H54 (cell line): ENCODE measurements at regions not wholly inside any gene's neighbourhood (a gene's known extent, or its start where the extent isn't known, plus 50 kb on each side); places are given as distances from the start of the nearest gene placed in this dataset.

ENCODE experiments used
- DNase-seq: peaks from one replicate; pipeline ENCODE4 v3.0.0; 2011; ENCODE audit warnings: low spot score, mixed read lengths; ENCODE audit not compliant: insufficient read length
- FAIRE-seq: peaks from 3 replicates; lab custom pipeline; 2011; peaks lifted over from hg19 to GRCh38; lab: Jason Lieb, UNC
- POLR2A ChIP-seq: IDR thresholded peaks from 2 replicates; pipeline ENCODE4 v1.6.1; 2011; ENCODE audit warnings: low read depth, mild to moderate bottlenecking, low read length

DNA sequence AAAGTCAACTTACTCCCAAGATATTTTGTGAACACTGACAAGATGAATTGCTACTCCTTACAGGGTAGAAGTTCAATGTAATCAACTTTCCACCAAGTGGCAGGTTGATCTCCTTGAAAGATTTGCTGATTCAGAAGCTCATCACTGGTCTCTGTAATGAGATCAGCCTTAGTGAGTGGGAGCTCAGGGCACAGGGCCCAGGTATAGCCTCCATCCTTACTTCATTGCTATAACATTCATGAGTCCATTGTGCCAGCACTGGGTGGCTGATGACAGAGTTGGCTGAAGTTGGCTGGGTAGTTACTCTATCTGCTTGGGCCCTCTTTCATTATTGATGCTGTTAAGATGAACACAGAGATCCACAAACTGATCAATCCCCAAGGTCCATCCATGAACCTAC is 379.0 kb downstream of the IRS1 start:
- DNase-seq (no peak), FAIRE-seq (no peak)
- TF ChIP-seq POLR2A: no peak

DNA sequence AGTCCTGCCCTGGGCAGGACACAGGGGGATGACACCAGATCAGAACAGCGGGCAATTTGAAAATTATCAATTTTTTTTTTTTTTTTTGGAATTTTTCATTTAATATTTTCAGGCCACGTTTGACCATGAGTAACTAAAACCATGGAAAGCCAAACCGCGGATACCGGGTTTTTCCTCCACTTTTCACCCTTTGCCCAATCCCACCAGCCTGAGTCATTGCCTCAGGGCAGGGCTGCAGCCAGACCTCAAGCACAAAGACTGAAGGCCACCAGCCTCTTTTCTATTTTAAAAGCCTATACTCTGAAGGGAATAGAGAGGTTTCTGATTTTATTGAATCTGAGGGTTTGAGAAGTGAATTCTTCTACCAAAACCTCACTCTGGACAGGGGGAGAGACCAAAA is 381.1 kb downstream of the IRS1 start:
- FAIRE-seq: no peak
- DNase-seq: no peak
- TF ChIP-seq POLR2A: no peak

DNA sequence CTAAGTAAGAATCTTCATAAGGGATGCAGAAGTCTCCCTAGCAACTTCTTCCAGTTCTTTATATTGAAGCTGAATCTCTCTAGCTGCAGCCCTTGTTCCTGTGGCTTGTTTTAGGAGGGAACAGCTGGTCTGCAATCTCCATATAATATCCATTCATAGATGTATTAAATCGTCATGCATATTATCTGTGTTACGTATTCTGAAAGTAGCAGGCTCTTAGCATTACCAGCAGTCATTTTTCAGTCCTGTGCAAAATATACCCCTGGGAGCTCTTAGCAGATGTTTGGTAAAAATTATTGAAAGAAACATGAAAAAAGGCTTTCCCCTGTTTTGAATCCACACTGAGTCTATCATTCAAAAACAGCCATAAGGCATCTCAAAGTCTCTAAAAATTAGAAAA is 385.3 kb downstream of the IRS1 start:
- no peak for TF ChIP-seq POLR2A
- FAIRE-seq: no peak
- no peak for DNase-seq

GRCh38 chr2:226413498-226414130 is 386.0 kb downstream of the IRS1 start:
- TF ChIP-seq POLR2A: no peak
- peak; percentile 33 for FAIRE-seq
- no peak for DNase-seq

GRCh38 chr2:226411727-226412360 is 387.8 kb downstream of the IRS1 start:
- FAIRE-seq (peak; percentile 84), DNase-seq (peak; percentile 13)
- no peak for TF ChIP-seq POLR2A

GRCh38 chr2:226411205-226411604 is 388.4 kb downstream of the IRS1 start:
- FAIRE-seq (no peak), DNase-seq (no peak)
- TF ChIP-seq POLR2A: no peak

DNA sequence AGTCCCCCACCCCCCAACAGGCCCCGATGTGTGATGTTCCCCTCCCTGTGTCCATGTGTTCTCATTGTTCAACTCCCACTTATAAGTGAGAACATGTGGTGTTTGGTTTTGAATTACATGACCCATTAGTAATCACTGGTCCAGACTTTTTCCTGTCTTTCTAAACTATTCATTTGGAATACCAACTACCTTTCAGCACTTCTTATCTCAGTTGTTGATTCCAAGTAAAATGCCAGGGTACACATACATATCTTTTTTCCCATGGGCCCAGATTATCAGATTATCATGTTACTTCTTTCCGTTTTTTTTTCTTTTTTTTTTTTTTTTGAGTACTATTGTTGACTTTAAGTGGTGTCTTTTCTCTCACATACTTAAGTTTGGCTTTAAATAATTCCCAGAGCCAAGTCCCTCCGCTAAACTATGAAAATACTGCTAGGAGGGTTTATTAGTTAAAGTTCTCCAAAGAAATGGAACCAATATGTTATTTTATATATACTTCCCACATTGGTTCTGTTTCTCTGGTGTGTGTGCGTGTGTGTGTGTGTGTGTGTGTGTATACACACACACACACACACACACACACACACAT is 389.3 kb downstream of the IRS1 start:
- FAIRE-seq (no peak), DNase-seq (no peak)
- TF ChIP-seq POLR2A: no peak

- TF ChIP-seq POLR2A: no peak
- no peak for DNase-seq
- FAIRE-seq: no peak
Measured at GRCh38 chr2:226409134-226409533, 390.5 kb downstream of the IRS1 start.

DNA sequence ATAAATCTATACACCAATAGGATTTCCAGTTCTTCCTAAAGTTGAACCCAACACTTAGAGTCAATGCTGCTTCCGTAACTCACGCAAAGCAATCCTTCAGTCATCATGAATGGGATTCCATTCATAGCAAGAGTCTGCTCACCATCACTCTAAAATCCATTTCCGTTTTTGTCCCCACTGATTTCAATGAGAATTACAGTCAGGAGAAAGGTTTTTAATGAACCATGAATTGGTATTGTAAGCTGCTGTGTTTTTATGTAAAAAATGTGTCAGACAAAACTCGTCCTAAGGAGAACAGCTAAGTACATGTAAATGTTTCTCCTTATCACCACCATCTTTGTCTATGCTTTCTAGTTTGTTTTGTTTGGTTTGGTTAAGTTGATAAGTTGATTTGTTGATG is 391.5 kb downstream of the IRS1 start:
- no peak for TF ChIP-seq POLR2A
- no peak for DNase-seq
- peak; percentile 45 for FAIRE-seq

DNA sequence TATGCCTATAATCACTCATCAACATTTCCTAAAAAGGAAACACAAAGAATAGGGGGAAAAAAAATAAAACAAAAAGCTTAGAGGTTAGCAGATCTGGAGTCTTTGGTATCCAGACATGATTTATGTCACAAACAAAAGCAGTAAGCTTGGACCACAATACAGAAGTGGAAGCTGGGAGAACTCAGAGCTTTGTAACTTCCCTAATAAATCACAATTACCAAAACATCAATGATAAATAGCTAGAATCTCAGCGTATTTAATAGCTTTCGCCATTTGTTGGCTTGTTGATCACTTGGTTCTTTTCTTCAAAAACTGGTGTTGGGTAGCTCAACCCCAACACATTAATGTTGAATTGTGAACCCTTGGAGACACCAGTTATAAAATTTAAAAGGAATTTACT is 392.5 kb downstream of the IRS1 start:
- TF ChIP-seq POLR2A: no peak
- DNase-seq (no peak), FAIRE-seq (no peak)

DNA sequence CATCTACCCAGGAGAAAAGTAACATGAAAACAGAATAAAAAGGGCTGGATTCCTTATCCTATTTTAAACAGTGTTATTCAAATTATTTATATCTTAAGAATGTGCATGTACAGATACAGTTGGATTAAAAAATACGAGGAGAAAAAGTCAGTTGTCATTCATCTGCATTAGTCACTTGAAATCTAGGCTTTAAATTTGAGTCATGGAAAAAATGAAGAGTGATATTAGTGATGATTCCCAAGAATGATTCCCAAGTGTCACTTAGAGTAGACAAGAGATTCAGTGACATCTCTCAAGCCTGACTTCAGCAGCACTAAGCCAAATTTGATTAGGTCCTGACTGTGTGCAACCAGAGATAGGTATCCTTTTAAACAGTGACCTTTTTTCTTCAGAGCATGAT is 394.2 kb downstream of the IRS1 start:
- no peak for TF ChIP-seq POLR2A

DNA sequence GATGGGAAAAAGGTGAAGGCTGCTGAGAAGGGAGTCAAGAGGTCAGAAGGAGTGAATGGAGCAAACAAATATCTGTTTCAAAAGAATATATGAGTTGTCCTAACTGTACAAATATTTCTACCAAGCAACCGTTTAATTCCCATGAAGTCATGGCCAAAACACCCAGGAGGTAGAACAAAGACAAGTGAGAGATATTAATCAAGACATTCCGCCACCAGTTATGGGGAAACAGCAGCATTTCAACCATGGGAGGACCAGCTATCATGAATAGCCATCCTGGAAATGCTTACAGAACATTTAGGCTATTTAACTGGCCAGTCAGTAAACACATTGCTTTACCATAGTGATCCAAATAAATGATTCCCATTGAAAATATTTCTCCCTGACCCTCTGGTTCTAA is 396.3 kb downstream of the IRS1 start:
- DNase-seq: no peak

More for the DNA sequence above, 394.2 kb downstream of the IRS1 start:
- DNase-seq: no peak
- FAIRE-seq: no peak

GRCh38 chr2:226399006-226399405 is 400.6 kb downstream of the IRS1 start:
- FAIRE-seq: no peak
- no peak for TF ChIP-seq POLR2A
- DNase-seq: no peak

More for the DNA sequence above, 396.3 kb downstream of the IRS1 start:
- no peak for TF ChIP-seq POLR2A
- FAIRE-seq: no peak

DNA sequence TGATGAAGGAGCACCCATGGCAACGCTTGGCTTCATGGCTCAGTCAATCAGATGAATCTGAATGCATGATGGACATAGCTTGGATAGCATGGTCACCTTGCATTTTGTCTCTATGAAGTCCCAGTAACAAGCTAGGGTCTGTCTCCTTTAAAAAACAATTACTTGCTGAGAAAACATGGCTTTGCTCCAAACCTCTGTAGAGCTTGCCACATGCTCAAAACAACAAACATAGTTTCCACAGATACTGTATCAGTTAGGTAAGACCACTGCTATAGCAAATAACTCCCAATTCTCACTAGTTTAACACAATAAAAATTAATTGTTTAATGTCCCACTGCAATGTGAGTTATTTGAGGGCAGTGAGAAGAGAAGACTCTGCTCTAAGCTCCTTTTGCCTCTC is 401.0 kb downstream of the IRS1 start:
- no peak for FAIRE-seq
- TF ChIP-seq POLR2A: no peak

DNA sequence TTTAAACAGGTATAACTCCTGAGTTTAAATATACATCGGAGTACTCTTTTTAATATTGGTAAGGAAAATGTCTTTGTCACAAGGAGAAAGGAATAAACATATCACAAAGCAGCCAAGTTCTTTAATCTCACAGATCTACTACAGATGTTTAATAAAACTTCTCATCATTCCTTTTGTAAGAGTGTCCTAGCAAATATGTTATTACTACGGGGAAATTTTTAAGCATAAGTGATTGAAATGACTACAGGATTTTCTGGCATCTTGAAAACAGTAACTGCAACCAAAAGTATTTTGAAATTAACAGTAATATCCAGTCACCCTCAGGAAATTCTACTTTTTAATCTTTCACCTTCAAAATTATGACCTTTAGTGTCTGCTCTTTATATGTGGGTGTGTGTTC is 403.1 kb downstream of the IRS1 start:
- DNase-seq: no peak
- FAIRE-seq: no peak
- no peak for TF ChIP-seq POLR2A

More for the DNA sequence above, 401.0 kb downstream of the IRS1 start:
- no peak for DNase-seq
